GM23248 (cell line): ENCODE measurements at regions not wholly inside any gene's neighbourhood (a gene's known extent, or its start where the extent isn't known, plus 50 kb on each side); places are given as distances from the start of the nearest gene placed in this dataset.

Experiments used
- EZH2 ChIP-seq: fragments of 200-600 bp; sonication (generic); IDR thresholded peaks from 2 replicates; pipeline ENCODE4 v1.6.1; 2018; ENCODE audit warnings: antibody characterized with exemption, mild to moderate bottlenecking; ENCODE audit not compliant: insufficient read depth, poor library complexity, severe bottlenecking
- EZH2phosphoT487 ChIP-seq: fragments of 200-600 bp; sonication (generic); IDR thresholded peaks from 2 replicates; pipeline ENCODE4 v1.6.1; 2018; ENCODE audit warnings: antibody characterized with exemption, moderate library complexity, mild to moderate bottlenecking, low read depth; ENCODE audit not compliant: insufficient read depth

GRCh38 chr14:86640288-86640687, 1110.3 kb downstream of the FLRT2 start:
- no peak for TF ChIP-seq EZH2phosphoT487
- TF ChIP-seq EZH2, result no peak
